Breast epithelium (tissue), 3 donors: ENCODE measurements at regions not wholly inside any gene's neighbourhood (a gene's known extent, or its start where the extent isn't known, plus 50 kb on each side); places are given as distances from the start of the nearest gene placed in this dataset.

Experiments
- CTCF ChIP-seq, 3 donors: fragments of 450-650 bp; IDR thresholded peaks; one replicate each; pipeline ENCODE4 v1.5.1; 2016 to 2017; ENCODE audit warnings: antibody characterized with exemption in 3 of 3, mild to moderate bottlenecking in 3 of 3, moderate library complexity in 3 of 3
- POLR2A ChIP-seq: fragments of 450-650 bp; IDR thresholded peaks from one replicate; pipeline ENCODE4 v1.6.1; 2016; ENCODE audit warnings: antibody characterized with exemption, mild to moderate bottlenecking, moderate library complexity
- POLR2AphosphoS5 ChIP-seq, 3 donors: sonication (generic); formaldehyde crosslinking; IDR thresholded peaks; one replicate each; pipeline ENCODE4 v1.6.1; 2017; ENCODE audit warnings: antibody characterized with exemption in 3 of 3

GRCh38 chr11:128046213-128046612, 541.1 kb downstream of the ETS1 start:
- TF ChIP-seq CTCF (IDR thresholded peaks at IDR 0.05): no peak
- no peak for TF ChIP-seq POLR2AphosphoS5 (IDR thresholded peaks at IDR 0.05)
- TF ChIP-seq POLR2A: no peak
